Liver (tissue), 3 donors: ENCODE measurements at regions not wholly inside any gene's neighbourhood (a gene's known extent, or its start where the extent isn't known, plus 50 kb on each side); places are given as distances from the start of the nearest gene placed in this dataset.

ENCODE experiments used
- ATF3 ChIP-seq: IDR thresholded peaks from 2 replicates; pipeline ENCODE4 v1.6.1; 2016; ENCODE audit warnings: antibody characterized with exemption
- CTCF ChIP-seq: fragments of 150-350 bp; IDR thresholded peaks from 2 replicates; pipeline ENCODE4 v1.5.1; 2017; ENCODE audit warnings: improper control_type of control experiment, low read depth, low read length; ENCODE audit not compliant: missing input control
- EGR1 ChIP-seq, 2 donors: IDR thresholded peaks; 2 replicates each; pipeline ENCODE4 v1.6.1; 2016 to 2018; ENCODE audit warnings: antibody characterized with exemption in 2 of 2, low read depth in 2 of 2
- FOXA1 ChIP-seq: IDR thresholded peaks from 2 replicates; pipeline ENCODE4 v1.6.1; 2016; ENCODE audit warnings: antibody characterized with exemption
- JUND ChIP-seq, 2 donors: IDR thresholded peaks; 2 replicates each; pipeline ENCODE4 v1.6.1; 2016; ENCODE audit warnings: antibody characterized with exemption in 2 of 2
- RAD21 ChIP-seq, 2 donors: IDR thresholded peaks; 2 replicates each; pipeline ENCODE4 v1.6.1; 2016; ENCODE audit warnings: antibody characterized with exemption in 2 of 2, mild to moderate bottlenecking in 2 of 2
- REST ChIP-seq: IDR thresholded peaks from 2 replicates; pipeline ENCODE4 v1.6.1; 2016; ENCODE audit warnings: antibody characterized with exemption, mild to moderate bottlenecking
- TAF1 ChIP-seq: conservative IDR thresholded peaks from 2 replicates; pipeline ENCODE4 v1.6.1; 2016; ENCODE audit warnings: antibody characterized with exemption, mild to moderate bottlenecking
- YY1 ChIP-seq: IDR thresholded peaks from 2 replicates; pipeline ENCODE4 v1.6.1; 2016; ENCODE audit warnings: antibody characterized with exemption, mild to moderate bottlenecking
- ZBTB33 ChIP-seq: IDR thresholded peaks from 2 replicates; pipeline ENCODE4 v1.6.1; 2016; ENCODE audit warnings: antibody characterized with exemption
- donor health status: healthy.
- donor health status: healthy.

GRCh38 chr21:18840239-18840638, 436.7 kb upstream of the TMPRSS15 start:
- TF ChIP-seq YY1 (no peak), CTCF (peak; percentile 10), FOXA1 (no peak), TAF1 (no peak), EGR1 (IDR thresholded peaks at IDR 0.05; ENCODE audit: low read depth in 2 of 2) (no peak), REST (no peak), ZBTB33 (no peak), ATF3 (no peak), RAD21 (IDR thresholded peaks at IDR 0.05) (no peak), JUND (IDR thresholded peaks at IDR 0.05) (no peak)
